SH-SY5Y (cell line): ENCODE measurements at regions not wholly inside any gene's neighbourhood (a gene's known extent, or its start where the extent isn't known, plus 50 kb on each side); places are given as distances from the start of the nearest gene placed in this dataset.

ENCODE experiments used
- GATA2 ChIP-seq: IDR thresholded peaks from 2 replicates; pipeline ENCODE4 v1.6.1; 2011; ENCODE audit warnings: mild to moderate bottlenecking, low read depth, low read length
- GATA3 ChIP-seq: IDR thresholded peaks from 2 replicates; pipeline ENCODE4 v1.6.1; 2011; ENCODE audit warnings: low read depth, mild to moderate bottlenecking, low read length, moderate library complexity

DNA sequence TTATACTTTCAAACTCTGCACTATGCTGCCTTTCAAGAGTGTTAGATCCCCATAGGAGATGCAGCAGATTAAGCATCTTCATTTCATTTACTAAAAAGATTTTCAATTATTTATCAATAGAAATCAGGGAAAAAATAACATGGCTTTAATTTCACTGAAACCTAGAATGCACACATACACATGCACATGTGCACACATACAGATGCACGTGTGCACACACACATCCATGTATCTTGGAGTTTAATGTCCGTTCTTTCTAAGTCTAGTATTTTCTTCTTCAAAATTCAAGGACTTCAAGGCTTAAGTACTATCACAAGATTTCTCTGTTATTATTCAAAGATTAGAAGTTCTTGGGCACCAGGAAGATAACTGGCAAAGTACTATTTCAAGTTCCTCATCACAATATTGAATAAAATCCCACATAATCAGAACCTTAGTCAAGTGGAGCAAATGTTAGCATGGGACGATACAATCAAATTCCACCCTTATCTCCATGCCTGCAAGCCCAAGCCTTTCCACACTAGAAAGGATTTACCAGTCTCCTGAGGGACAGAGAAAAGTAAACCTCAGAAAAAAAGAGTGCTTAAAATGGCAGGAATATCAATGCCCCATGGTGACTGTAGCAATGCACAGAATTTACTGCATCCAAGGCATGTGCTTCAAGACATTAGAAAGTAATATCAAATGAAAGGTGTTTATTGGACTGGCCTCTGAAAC is 494.4 kb downstream of the XPNPEP1 start:
- TF ChIP-seq GATA2 (no peak), GATA3 (no peak)
